Lower leg skin (tissue), 3 donors: ENCODE measurements at regions not wholly inside any gene's neighbourhood (a gene's known extent, or its start where the extent isn't known, plus 50 kb on each side); places are given as distances from the start of the nearest gene placed in this dataset.

ENCODE experiments used
- POLR2A ChIP-seq, 2 donors: fragments of 450-650 bp; IDR thresholded peaks; one replicate each; pipeline ENCODE4 v1.6.1; 2016 to 2017; ENCODE audit warnings: antibody characterized with exemption in 2 of 2, mild to moderate bottlenecking in 1 of 2, moderate library complexity in 1 of 2
- TF ChIP-seq, protein P1 (sequence below), 3 donors: fragments of 450-650 bp; IDR thresholded peaks; one replicate each; pipeline ENCODE4 v1.5.1; 2016; ENCODE audit warnings: antibody characterized with exemption in 3 of 3, mild to moderate bottlenecking in 3 of 3, moderate library complexity in 2 of 3

DNA sequence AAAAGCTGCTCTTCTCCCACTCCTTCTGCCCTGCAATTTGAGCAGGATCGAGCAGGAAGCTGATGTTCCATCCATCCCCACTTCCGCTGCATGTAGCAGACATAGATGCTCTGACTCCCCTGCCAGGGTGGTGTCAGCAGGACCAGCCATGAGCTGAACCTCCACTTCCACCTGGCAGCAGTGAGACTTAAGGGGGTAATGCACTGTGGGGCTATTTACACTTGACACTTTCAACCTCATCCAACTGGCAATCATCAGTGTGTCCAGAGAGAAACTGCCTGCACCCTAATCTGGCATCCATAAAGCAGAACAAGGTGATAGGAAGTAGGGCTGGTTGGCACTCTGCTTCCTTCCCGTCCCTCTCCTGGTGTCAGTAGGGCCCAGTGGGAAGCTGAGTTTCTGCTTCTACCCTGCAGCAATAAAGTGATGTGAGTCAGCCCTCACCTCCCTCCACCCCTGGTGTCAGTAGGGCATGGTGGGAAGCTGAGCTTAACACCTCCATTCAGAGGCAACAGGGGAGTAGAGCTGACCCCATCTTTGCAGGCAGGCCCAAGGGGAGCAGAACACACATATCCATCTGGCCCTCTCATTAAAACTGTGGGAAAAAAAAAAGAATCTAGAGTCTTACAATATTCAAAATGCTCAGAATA is 272.3 kb downstream of the PTPRU start:
- TF ChIP-seq POLR2A (IDR thresholded peaks at IDR 0.05): no peak
- TF ChIP-seq, protein P1, sequence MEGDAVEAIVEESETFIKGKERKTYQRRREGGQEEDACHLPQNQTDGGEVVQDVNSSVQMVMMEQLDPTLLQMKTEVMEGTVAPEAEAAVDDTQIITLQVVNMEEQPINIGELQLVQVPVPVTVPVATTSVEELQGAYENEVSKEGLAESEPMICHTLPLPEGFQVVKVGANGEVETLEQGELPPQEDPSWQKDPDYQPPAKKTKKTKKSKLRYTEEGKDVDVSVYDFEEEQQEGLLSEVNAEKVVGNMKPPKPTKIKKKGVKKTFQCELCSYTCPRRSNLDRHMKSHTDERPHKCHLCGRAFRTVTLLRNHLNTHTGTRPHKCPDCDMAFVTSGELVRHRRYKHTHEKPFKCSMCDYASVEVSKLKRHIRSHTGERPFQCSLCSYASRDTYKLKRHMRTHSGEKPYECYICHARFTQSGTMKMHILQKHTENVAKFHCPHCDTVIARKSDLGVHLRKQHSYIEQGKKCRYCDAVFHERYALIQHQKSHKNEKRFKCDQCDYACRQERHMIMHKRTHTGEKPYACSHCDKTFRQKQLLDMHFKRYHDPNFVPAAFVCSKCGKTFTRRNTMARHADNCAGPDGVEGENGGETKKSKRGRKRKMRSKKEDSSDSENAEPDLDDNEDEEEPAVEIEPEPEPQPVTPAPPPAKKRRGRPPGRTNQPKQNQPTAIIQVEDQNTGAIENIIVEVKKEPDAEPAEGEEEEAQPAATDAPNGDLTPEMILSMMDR (IDR thresholded peaks at IDR 0.05): no peak
